HG03039 (cell line): ENCODE measurements at regions not wholly inside any gene's neighbourhood (a gene's known extent, or its start where the extent isn't known, plus 50 kb on each side); places are given as distances from the start of the nearest gene placed in this dataset.
"Not testable (repeated sequence)": the region's sequence is repeated elsewhere in the genome, so short reads cannot be mapped to it uniquely, and the experiment has no call there.

Source experiments
- ATAC-seq: cut with Tn5 transposase; IDR thresholded peaks from one replicate; pipeline ENCODE4 v1.9.1; 2021; ENCODE audit warnings: mild to moderate bottlenecking, moderate library complexity; ENCODE audit not compliant: unreplicated experiment

- ATAC-seq = not testable (repeated sequence)
These were observed 81.2 kb upstream of the FAM153A start for GRCh38 chr5:177863822-177864446.

- ATAC-seq = not testable (repeated sequence)
These were observed 75.0 kb upstream of the FAM153A start for GRCh38 chr5:177857642-177858200.

- ATAC-seq = not testable (repeated sequence)
These were observed 73.8 kb upstream of the FAM153A start for GRCh38 chr5:177856474-177856873.

- ATAC-seq = not testable (repeated sequence)
These were observed 65.2 kb upstream of the FAM153A start for GRCh38 chr5:177847914-177848313.

- ATAC-seq = not testable (repeated sequence)
These were observed 63.9 kb upstream of the FAM153A start for GRCh38 chr5:177846598-177846997.

GRCh38 chr5:177845906-177846305 is 63.2 kb upstream of the FAM153A start:
- not testable (repeated sequence) for ATAC-seq

GRCh38 chr5:177836191-177836590 is 53.5 kb upstream of the FAM153A start:
- ATAC-seq = not testable (repeated sequence)
